ENCODE measurements at regions not wholly inside any gene's neighbourhood (a gene's known extent, or its start where the extent isn't known, plus 50 kb on each side); places are given as distances from the start of the nearest gene placed in this dataset.

DNA sequence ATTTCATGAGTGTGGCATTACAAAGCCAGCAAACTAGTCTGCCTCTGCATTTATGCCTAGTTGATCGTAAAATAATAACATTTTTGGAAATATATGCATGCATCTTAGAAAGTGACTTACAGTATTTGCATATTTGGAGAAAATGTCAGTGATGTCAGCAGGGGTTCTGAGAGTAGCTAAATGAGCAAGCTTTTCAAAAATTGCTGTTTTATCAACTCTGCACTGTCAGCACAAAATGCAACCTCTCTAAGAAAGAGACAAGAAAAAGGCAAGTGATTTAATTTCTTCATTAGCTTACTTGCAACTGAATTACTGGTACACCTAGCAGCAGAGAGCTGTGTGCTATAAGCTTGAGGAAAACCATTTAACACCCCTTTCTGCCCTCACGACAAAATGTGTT, 632.5 kb upstream of the MMS22L start:
- Histone ChIP-seq H3K9me3 (ENCODE audit: insufficient read depth, low read depth, low read length) (no peaks in the 10 kb centered on the region), H3K4me1 (ENCODE audit: insufficient read depth, low read length) (no peaks in the 10 kb centered on the region), H3K36me3 (ENCODE audit: insufficient read depth, low read length) (no peaks in the 10 kb centered on the region), H4K20me1 (ENCODE audit: insufficient read depth, low read length) (no peaks in the 10 kb centered on the region), H2AFZ (ENCODE audit: low read depth, low read length) (peak overlapping the region; percentile 36), H3K4me3 (ENCODE audit: insufficient read depth, low read depth, low read length) (no peak overlapping the region), H3K79me2 (ENCODE audit: insufficient read depth, low read length) (no peaks in the 10 kb centered on the region), H3K9ac (ENCODE audit: low read length) (no peak overlapping the region), H3K27me3 (ENCODE audit: insufficient read depth, low read length) (no peaks in the 10 kb centered on the region), H3K4me2 (ENCODE audit: low read length) (no peak overlapping the region), H3K27ac (ENCODE audit: low read depth, low read length) (no peak overlapping the region)
- Mint-ChIP-seq H3K4me1 (ENCODE audit: low read depth, unreplicated experiment) (no peaks in the 10 kb centered on the region), H3K4me3 (ENCODE audit: unreplicated experiment) (no peak overlapping the region), H3K27ac (ENCODE audit: unreplicated experiment) (no peak overlapping the region), H3K36me3 (ENCODE audit: low read depth, unreplicated experiment) (no peaks in the 10 kb centered on the region), H3K27me3 (ENCODE audit: low read depth, unreplicated experiment) (no peaks in the 10 kb centered on the region), H3K9me3 (ENCODE audit: unreplicated experiment) (no peaks in the 10 kb centered on the region)
- DNase-seq (ENCODE audit: low read depth): no peak
- FAIRE-seq: no peak
- TF ChIP-seq CTCF (IDR thresholded peaks at IDR 0.05; ENCODE audit: insufficient read depth, low read depth, low read length) (no peak), EZH2 (IDR thresholded peaks at IDR 0.05; ENCODE audit: insufficient read depth, low read length) (no peak)

- Mint-ChIP-seq H3K9me3 (ENCODE audit: unreplicated experiment) (no peaks in the 10 kb centered on the region), H3K4me3 (ENCODE audit: unreplicated experiment) (no peak overlapping the region), H3K4me1 (ENCODE audit: low read depth, unreplicated experiment) (no peaks in the 10 kb centered on the region), H3K36me3 (ENCODE audit: low read depth, unreplicated experiment) (no peaks in the 10 kb centered on the region), H3K27ac (ENCODE audit: unreplicated experiment) (no peak overlapping the region), H3K27me3 (ENCODE audit: low read depth, unreplicated experiment) (no peaks in the 10 kb centered on the region)
- no peak for DNase-seq (ENCODE audit: low read depth)
- Histone ChIP-seq H3K4me1 (ENCODE audit: insufficient read depth, low read length) (no peaks in the 10 kb centered on the region), H3K4me2 (ENCODE audit: low read length) (no peak overlapping the region), H3K36me3 (ENCODE audit: insufficient read depth, low read length) (no peaks in the 10 kb centered on the region), H3K27me3 (ENCODE audit: insufficient read depth, low read length) (no peaks in the 10 kb centered on the region), H3K4me3 (ENCODE audit: insufficient read depth, low read depth, low read length) (no peak overlapping the region), H4K20me1 (ENCODE audit: insufficient read depth, low read length) (no peaks in the 10 kb centered on the region), H3K79me2 (ENCODE audit: insufficient read depth, low read length) (no peaks in the 10 kb centered on the region), H3K9ac (ENCODE audit: low read length) (no peak overlapping the region), H2AFZ (ENCODE audit: low read depth, low read length) (no peak overlapping the region), H3K9me3 (ENCODE audit: insufficient read depth, low read depth, low read length) (no peaks in the 10 kb centered on the region), H3K27ac (ENCODE audit: low read depth, low read length) (no peak overlapping the region)
- no peak for TF ChIP-seq CTCF (IDR thresholded peaks at IDR 0.05; ENCODE audit: insufficient read depth, low read depth, low read length)
- no peak for TF ChIP-seq EZH2 (IDR thresholded peaks at IDR 0.05; ENCODE audit: insufficient read depth, low read length)
- FAIRE-seq: no peak
These were observed 634.4 kb upstream of the MMS22L start for GRCh38 chr6:97917369-97917768.

- Mint-ChIP-seq H3K27ac (ENCODE audit: unreplicated experiment) (no peak overlapping the region), H3K27me3 (ENCODE audit: low read depth, unreplicated experiment) (no peaks in the 10 kb centered on the region)
These were observed 636.0 kb upstream of the MMS22L start for GRCh38 chr6:97919046-97919445.

More at GRCh38 chr6:97919046-97919445, 636.0 kb upstream of the MMS22L start:
- Histone ChIP-seq H3K9me3 (ENCODE audit: insufficient read depth, low read depth, low read length) (no peaks in the 10 kb centered on the region), H4K20me1 (ENCODE audit: insufficient read depth, low read length) (no peaks in the 10 kb centered on the region), H3K36me3 (ENCODE audit: insufficient read depth, low read length) (no peaks in the 10 kb centered on the region), H3K27me3 (ENCODE audit: insufficient read depth, low read length) (no peaks in the 10 kb centered on the region), H3K4me1 (ENCODE audit: insufficient read depth, low read length) (no peaks in the 10 kb centered on the region), H3K4me2 (ENCODE audit: low read length) (no peak overlapping the region), H3K27ac (ENCODE audit: low read depth, low read length) (no peak overlapping the region), H3K4me3 (ENCODE audit: insufficient read depth, low read depth, low read length) (no peak overlapping the region), H2AFZ (ENCODE audit: low read depth, low read length) (no peak overlapping the region), H3K79me2 (ENCODE audit: insufficient read depth, low read length) (no peaks in the 10 kb centered on the region), H3K9ac (ENCODE audit: low read length) (no peak overlapping the region)
- DNase-seq (ENCODE audit: low read depth) (no peak), FAIRE-seq (no peak)
- H3K9me3 Mint-ChIP-seq (ENCODE audit: unreplicated experiment): no peaks in the 10 kb centered on the region
- H3K36me3 Mint-ChIP-seq (ENCODE audit: low read depth, unreplicated experiment): no peaks in the 10 kb centered on the region
- TF ChIP-seq CTCF (IDR thresholded peaks at IDR 0.05; ENCODE audit: insufficient read depth, low read depth, low read length): no peak
- no peak for TF ChIP-seq EZH2 (IDR thresholded peaks at IDR 0.05; ENCODE audit: insufficient read depth, low read length)
- no peak overlapping the region for H3K4me3 Mint-ChIP-seq (ENCODE audit: unreplicated experiment)
- no peaks in the 10 kb centered on the region for H3K4me1 Mint-ChIP-seq (ENCODE audit: low read depth, unreplicated experiment)
